Midbrain (tissue), 1 donor: ENCODE measurements at regions not wholly inside any gene's neighbourhood (a gene's known extent, or its start where the extent isn't known, plus 50 kb on each side); places are given as distances from the start of the nearest gene placed in this dataset.

Experiments
- DNase-seq: peaks from one replicate; lab custom pipeline; 2025; lab: John Stamatoyannopoulos, UW

GRCh38 chr7:42492920-42493319 is 255.9 kb upstream of the GLI3 start:
- DNase-seq: no peak

- no peak for DNase-seq
Observed at GRCh38 chr7:42491106-42491505, 254.1 kb upstream of the GLI3 start.

- no peak for DNase-seq
Observed at GRCh38 chr7:42489299-42489698, 252.3 kb upstream of the GLI3 start.

GRCh38 chr7:42485301-42485766 is 248.3 kb upstream of the GLI3 start:
- DNase-seq: no peak

- no peak for DNase-seq
Observed at GRCh38 chr7:42483886-42484285, 246.9 kb upstream of the GLI3 start.

GRCh38 chr7:42479816-42480633 is 243.0 kb upstream of the GLI3 start:
- DNase-seq: no peak

- no peak for DNase-seq
Observed at GRCh38 chr7:42479452-42479815, 242.4 kb upstream of the GLI3 start.

- DNase-seq: no peak
Observed at GRCh38 chr7:42478717-42479116, 241.7 kb upstream of the GLI3 start.

GRCh38 chr7:42476255-42476654 is 239.2 kb upstream of the GLI3 start:
- no peak for DNase-seq

GRCh38 chr7:42475082-42475481 is 238.1 kb upstream of the GLI3 start:
- DNase-seq: no peak

GRCh38 chr7:42473099-42473498 is 236.1 kb upstream of the GLI3 start:
- DNase-seq: no peak

- no peak for DNase-seq
Observed at GRCh38 chr7:42471573-42472174, 234.7 kb upstream of the GLI3 start.

GRCh38 chr7:42469341-42469740 is 232.3 kb upstream of the GLI3 start:
- no peak for DNase-seq

- no peak for DNase-seq
Observed at GRCh38 chr7:42468471-42468870, 231.5 kb upstream of the GLI3 start.

GRCh38 chr7:42461537-42461936 is 224.5 kb upstream of the GLI3 start:
- DNase-seq: no peak

GRCh38 chr7:42460933-42461332 is 223.9 kb upstream of the GLI3 start:
- no peak for DNase-seq

- no peak for DNase-seq
Observed at GRCh38 chr7:42460148-42460547, 223.1 kb upstream of the GLI3 start.

- DNase-seq: no peak
Observed at GRCh38 chr7:42457663-42458062, 220.7 kb upstream of the GLI3 start.

- DNase-seq: no peak
Observed at GRCh38 chr7:42456756-42457276, 219.8 kb upstream of the GLI3 start.

GRCh38 chr7:42456267-42456666 is 219.3 kb upstream of the GLI3 start:
- DNase-seq: no peak

GRCh38 chr7:42453931-42454361 is 216.9 kb upstream of the GLI3 start:
- DNase-seq: no peak

- DNase-seq: no peak
Observed at GRCh38 chr7:42452356-42452755, 215.3 kb upstream of the GLI3 start.

GRCh38 chr7:42449431-42449830 is 212.4 kb upstream of the GLI3 start:
- DNase-seq: no peak
